ENCODE measurements at regions not wholly inside any gene's neighbourhood (a gene's known extent, or its start where the extent isn't known, plus 50 kb on each side); places are given as distances from the start of the nearest gene placed in this dataset.

GRCh38 chr9:90019626-90020025, 414.8 kb downstream of the GADD45G start:
- Histone ChIP-seq H3K27ac (ENCODE audit: low read depth in 2 of 2, low read length in 1 of 2) (no peak overlapping the region), H3F3A (replicated peaks; ENCODE audit: insufficient read depth) (no peaks in the 10 kb centered on the region), H3K4me2 (no peak overlapping the region), H3K9me3 (no peaks in the 10 kb centered on the region; the same call in 1 of the 2 replicates), H3K9me2 (no peaks in the 10 kb centered on the region), H3K4me1 (ENCODE audit: control insufficient read depth in 1 of 2, insufficient read depth in 2 of 2, low read depth in 1 of 2, low read length in 1 of 2) (no peaks in the 10 kb centered on the region), H3K27me3 (ENCODE audit: insufficient read depth) (no peaks in the 10 kb centered on the region), H3K4me3 (ENCODE audit: low read depth in 2 of 2, low read length in 1 of 2) (no peak overlapping the region), H3K79me2 (ENCODE audit: insufficient read depth) (no peaks in the 10 kb centered on the region), H2AFZ (ENCODE audit: low read depth) (no peak overlapping the region), H4K20me1 (ENCODE audit: insufficient read depth) (no peaks in the 10 kb centered on the region), H3K36me3 (replicated peaks in 1 of 2; ENCODE audit: control insufficient read depth in 1 of 2, insufficient read depth in 2 of 2, low read length in 1 of 2) (no peaks in the 10 kb centered on the region), H3K9ac (no peak overlapping the region)
- CTCF ChIA-PET = interaction anchor here (1.4 kb wide), 1 partner anchor 11 kb away, joined by 4 read pairs; no protein-coding TSS in a partner anchor
- TF ChIP-seq EZH2phosphoT487 (IDR thresholded peaks at IDR 0.05; ENCODE audit: borderline replicate concordance, low read depth) (no peak), YY1 (IDR thresholded peaks at IDR 0.05; ENCODE audit: low read depth) (no peak), ELF1 (IDR thresholded peaks at IDR 0.05) (no peak), MAX (IDR thresholded peaks at IDR 0.05; ENCODE audit: low read depth) (no peak), RCOR1 (IDR thresholded peaks at IDR 0.05; ENCODE audit: low read length) (no peak), NFIC (IDR thresholded peaks at IDR 0.05; ENCODE audit: borderline replicate concordance) (no peak), FOXJ3 (CRISPR knock-in tag; IDR thresholded peaks at IDR 0.05) (no peak), POLR2AphosphoS5 (IDR thresholded peaks at IDR 0.05; ENCODE audit: low read depth, low read length) (no peak), MEF2A (IDR thresholded peaks at IDR 0.05; ENCODE audit: borderline replicate concordance, low read depth) (no peak), EP300 (IDR thresholded peaks at IDR 0.05; ENCODE audit: borderline replicate concordance in 1 of 2, low read depth in 1 of 2, low read length in 1 of 2) (no peak), MXI1 (IDR thresholded peaks at IDR 0.05; ENCODE audit: low read depth, low read length) (no peak), NRF1 (IDR thresholded peaks at IDR 0.05; ENCODE audit: low read depth, low read length) (no peak), USF2 (IDR thresholded peaks at IDR 0.05; ENCODE audit: borderline replicate concordance, low read depth, low read length) (no peak), ZBTB33 (IDR thresholded peaks at IDR 0.05; ENCODE audit: borderline replicate concordance, low read depth) (no peak), TAF1 (IDR thresholded peaks at IDR 0.05; ENCODE audit: borderline replicate concordance, low read depth, low read length) (no peak), FOSL2 (IDR thresholded peaks at IDR 0.05; ENCODE audit: borderline replicate concordance, low read depth) (no peak), SIN3A (IDR thresholded peaks at IDR 0.05; ENCODE audit: borderline replicate concordance, low read depth, low read length) (no peak), JUND (IDR thresholded peaks at IDR 0.05) (no peak), RAD21 (IDR thresholded peaks at IDR 0.05; ENCODE audit: low read length) (no peak)
- POLR2A ChIA-PET = no interaction called here
- WGBS (ENCODE audit: low lambda C conversion rate) = 58% methylated on average over 4 of the region's 9 CpGs
- DNase-seq = no peak

Measured in SK-N-SH (cell line).